EL (cell line): ENCODE measurements at regions not wholly inside any gene's neighbourhood (a gene's known extent, or its start where the extent isn't known, plus 50 kb on each side); places are given as distances from the start of the nearest gene placed in this dataset.
"Not testable (repeated sequence)": the region's sequence is repeated elsewhere in the genome, so short reads cannot be mapped to it uniquely, and the experiment has no call there.

Experiments used
- DNase-seq: peaks from one replicate; pipeline ENCODE4 v3.0.0-alpha.2; 2016

GRCh38 chr16:27639561-27640276 lies 89.8 kb downstream of the KATNIP start:
- peak; percentile 47 for DNase-seq

- DNase-seq: no peak
Observed at GRCh38 chr16:27640277-27640600, 90.3 kb downstream of the KATNIP start.

- no peak for DNase-seq
Observed at GRCh38 chr16:27641260-27641659, 91.3 kb downstream of the KATNIP start.

GRCh38 chr16:27641734-27642415 lies 91.9 kb downstream of the KATNIP start:
- DNase-seq: not testable (repeated sequence)

- no peak for DNase-seq
Observed at GRCh38 chr16:27642756-27643155, 92.8 kb downstream of the KATNIP start.

DNA sequence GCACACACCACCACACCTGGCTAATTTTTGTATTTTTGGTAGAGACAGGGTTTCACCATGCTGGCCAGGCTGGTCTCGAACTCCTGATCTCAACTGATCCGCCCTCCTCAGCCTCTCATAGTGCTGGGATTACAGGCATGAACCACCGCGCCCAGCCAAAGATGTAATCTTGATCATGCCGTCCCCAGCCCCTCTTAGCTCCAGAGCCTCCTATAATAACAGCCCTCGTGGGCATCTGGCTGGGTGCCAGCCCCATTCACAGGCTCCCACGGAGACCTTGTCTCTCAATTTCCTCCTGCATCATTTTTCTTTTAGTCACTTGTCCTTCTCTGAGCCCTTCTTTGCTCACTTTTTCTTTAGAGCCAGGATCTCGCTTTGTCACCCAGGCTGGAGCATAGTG lies 94.2 kb downstream of the KATNIP start:
- no peak for DNase-seq

GRCh38 chr16:27645396-27645795 lies 95.5 kb downstream of the KATNIP start:
- DNase-seq: no peak

DNA sequence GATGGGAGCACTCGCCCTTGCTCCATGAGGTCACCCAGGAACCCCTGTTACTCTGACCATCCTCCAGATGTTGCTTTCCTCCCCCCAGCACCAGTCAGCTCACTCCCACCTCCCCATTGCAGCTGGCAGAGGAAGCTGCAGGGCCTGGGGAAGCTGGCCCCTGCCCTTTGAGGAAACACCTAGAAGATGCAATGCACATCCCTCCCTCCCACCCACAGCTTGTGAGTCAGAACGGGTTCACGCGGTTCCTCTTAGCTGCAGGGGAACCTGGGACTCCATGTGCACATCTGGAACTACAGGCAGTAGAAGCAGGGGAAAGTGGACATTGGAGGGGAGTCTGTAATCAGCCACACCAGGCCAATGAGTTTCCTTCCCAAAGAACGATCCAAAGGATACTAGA lies 96.9 kb downstream of the KATNIP start:
- no peak for DNase-seq

- DNase-seq: no peak
Observed at GRCh38 chr16:27649021-27649420, 99.1 kb downstream of the KATNIP start.

- no peak for DNase-seq
Observed at GRCh38 chr16:27650073-27650701, 100.2 kb downstream of the KATNIP start.

DNA sequence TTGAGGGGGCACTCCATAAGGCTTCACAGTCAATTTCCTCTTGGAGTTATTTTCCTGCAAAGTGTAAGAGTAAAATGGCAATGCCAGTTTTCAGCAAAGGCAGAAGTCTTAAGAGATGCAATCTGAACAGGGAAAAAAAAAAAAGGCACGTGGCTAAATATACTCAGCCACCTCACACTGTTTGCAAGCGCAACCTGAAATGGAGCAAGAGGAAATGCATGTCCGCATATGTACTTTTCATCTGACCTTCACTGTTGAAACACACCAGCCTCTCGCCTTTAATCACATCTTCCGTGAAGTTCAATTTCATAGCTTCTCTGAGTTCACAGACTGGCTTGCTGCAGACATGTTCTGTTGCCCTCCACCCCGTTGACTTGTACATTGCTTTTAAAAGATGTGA lies 101.4 kb downstream of the KATNIP start:
- DNase-seq: no peak

DNA sequence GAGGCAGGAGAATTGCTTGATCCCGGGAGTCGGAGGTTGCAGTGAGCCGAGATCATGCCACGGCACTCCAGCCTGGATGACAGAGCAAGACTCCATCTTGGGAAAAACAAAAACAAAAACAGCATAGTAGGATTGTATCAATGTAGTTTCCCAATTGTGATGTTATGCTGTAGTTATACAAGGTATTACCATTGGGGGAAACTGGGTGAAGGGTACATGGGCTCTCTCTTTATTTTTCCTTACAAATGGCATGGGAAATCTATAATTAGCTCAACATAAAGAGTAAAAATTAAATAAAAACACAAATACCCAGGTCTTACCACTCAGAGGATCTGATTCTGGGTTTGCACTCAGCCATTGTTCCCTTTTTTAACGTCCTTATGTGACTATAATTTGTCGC lies 107.9 kb downstream of the KATNIP start:
- DNase-seq: no peak

DNA sequence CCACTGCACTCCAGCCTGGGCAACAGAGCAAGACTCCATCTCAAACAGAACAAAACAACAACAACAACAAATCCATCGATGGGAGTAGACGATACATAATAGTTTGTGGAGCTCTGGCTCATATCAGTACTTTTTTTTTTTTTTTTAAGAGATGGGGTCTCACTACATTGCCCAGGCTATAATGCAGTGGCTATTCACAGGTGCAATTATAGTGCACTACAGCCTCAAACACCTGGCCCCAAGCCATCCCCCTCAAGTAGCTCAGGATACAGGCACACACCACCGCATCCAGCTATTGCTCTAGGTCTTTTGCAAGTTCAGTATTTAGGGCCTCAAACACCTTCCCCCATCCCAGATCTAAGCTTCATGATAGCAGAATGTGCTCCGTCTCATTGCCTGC lies 110.6 kb downstream of the KATNIP start:
- no peak for DNase-seq

- not testable (repeated sequence) for DNase-seq
Observed at GRCh38 chr16:27663235-27663634, 113.3 kb downstream of the KATNIP start.

GRCh38 chr16:27665881-27666280 lies 115.9 kb downstream of the KATNIP start:
- no peak for DNase-seq

DNA sequence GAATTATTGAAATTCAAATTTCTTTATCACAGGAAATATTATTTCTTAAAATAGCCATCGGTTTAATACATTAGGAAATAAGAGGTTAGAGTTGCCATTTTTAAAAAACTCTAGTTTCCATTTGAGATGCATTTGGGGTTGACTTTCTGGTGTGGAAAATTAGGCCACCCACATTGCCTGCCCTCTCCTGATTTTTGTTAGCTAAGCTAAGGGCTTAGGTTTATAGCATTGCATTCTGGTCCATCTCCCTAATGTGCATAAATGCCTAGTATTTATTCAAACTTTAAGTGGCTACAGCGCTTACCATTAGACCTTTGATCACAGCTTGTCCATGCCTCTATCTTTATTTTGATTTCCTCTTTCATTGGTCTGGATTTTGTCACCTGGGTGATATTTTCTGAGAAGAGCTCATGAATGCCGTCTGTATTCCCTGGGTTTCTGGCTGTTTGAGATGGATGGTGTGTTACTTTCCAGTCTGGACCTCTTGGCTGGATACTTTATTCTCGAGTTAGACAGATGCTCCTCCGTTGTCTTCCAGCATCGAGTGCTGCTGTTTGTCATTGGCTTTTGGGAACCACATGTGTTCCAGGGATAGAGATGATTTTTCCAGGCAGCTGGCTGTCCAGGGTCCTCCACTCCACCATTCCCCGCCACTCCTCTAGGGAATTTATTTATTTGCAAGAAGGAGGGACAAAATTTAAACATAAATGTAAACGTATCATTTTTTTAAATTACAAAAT lies 120.3 kb downstream of the KATNIP start:
- no peak for DNase-seq

- DNase-seq: no peak
Observed at GRCh38 chr16:27671410-27671809, 121.5 kb downstream of the KATNIP start.

GRCh38 chr16:27676839-27677238 lies 126.9 kb downstream of the KATNIP start:
- peak; percentile 24 for DNase-seq

- no peak for DNase-seq
Observed at GRCh38 chr16:27677263-27677662, 127.3 kb downstream of the KATNIP start.

GRCh38 chr16:27678955-27679354 lies 129.0 kb downstream of the KATNIP start:
- DNase-seq: no peak

DNA sequence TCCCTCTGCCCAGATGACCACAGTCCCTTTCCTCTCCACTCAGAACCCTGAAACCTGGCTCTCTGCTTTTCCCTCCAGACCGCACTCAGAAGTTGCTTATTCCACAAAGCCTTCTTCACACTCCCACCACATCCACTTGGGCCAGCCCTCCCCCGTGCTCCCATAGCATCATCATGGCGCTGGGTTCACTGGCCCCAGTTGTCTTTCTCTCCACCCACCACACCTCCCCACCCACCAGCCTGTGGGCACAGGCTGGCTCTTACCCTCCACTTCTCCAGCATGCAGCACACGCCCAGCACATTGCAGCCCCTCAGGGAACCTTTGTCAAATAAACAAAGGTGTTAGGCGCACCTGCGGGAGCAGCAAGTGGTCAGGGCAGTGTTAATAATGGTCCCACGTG lies 130.0 kb downstream of the KATNIP start:
- no peak for DNase-seq

DNA sequence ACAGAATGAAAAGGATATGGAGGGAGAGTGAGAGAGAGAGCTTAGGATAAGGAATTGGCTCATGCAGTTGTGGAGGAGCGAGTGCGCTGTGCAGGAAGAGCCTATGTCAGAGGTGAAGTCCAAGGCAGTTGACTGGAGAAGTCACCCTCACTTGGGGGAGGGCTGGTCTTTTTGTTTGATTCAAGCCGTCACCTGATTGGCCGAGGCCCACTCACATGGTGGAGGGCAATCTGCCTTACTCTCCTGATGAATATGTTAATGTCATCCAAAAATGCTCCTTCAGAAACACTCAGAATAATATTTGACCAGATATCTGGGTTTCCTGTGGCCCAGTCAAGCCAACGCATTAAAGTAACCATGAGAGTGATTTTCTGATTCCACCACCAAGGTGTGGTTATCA lies 131.7 kb downstream of the KATNIP start:
- DNase-seq: no peak

DNA sequence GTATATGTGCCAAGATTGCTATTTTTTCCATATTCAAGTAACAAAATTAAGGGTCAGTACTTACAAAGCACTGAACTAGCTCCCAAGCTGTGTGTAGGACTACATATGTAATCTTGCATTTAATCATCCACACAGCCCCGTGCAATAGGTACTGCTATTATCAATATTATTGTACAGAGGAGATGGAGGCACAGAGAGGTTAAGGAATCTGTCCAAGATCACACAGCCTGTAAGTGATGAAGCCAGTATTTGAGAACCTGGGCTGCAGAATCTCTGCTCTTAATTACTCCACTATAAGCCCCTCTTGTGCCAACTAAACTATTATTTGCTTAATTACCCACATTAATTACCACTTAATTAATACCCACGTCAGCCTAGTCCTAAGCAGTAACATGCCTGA lies 134.1 kb downstream of the KATNIP start:
- no peak for DNase-seq

DNA sequence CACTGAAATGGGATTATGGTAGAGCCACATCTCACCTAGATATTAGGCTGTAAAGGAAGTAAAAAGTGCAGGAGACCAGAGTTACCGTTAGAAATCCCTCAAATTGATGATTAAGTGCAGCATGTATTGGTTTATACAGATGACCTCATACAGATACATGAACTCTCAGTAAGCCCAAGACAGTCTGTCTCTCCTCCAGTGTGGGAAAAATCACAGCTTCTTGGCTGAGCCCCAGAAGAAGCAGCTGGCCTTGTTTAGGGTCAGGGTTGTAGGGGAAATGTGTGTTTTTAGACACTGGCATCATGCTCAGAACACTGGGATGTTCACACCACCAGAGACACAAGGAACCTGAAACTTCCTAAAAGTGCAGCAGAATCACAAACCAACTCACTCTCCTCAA lies 135.9 kb downstream of the KATNIP start:
- DNase-seq: peak; percentile 36
